OCI-M2 (cell line): ENCODE measurements at regions not wholly inside any gene's neighbourhood (a gene's known extent, or its start where the extent isn't known, plus 50 kb on each side); places are given as distances from the start of the nearest gene placed in this dataset.
"Not testable (repeated sequence)": the region's sequence is repeated elsewhere in the genome, so short reads cannot be mapped to it uniquely, and the experiment has no call there.

Experiments
- DNase-seq: peaks from one replicate; lab custom pipeline; 2025; ENCODE audit not compliant: unreplicated experiment; lab: John Stamatoyannopoulos, UW

- no peak for DNase-seq
Measured at GRCh38 chr7:94100723-94101345, 96.7 kb upstream of the BET1 start.

GRCh38 chr7:94104301-94104700, 100.1 kb upstream of the BET1 start:
- no peak for DNase-seq

DNA sequence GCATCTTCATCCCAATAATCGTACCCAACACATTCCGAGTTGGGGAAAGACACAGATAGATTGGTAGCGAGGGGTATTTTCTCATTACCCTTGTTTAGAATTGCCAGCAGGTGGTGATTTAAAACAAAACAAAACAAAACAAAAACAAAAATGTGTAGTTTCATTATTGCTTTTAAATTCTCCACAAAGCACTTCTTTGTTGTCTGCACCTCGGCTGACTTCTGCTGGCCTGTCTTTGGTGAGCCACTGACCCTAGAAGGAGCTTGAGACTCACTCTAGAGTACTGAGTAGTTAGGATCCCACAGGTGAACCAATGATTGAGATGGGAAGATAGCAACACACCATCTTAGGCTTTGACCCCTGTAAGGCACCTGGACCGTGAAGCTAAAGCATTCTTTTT, 105.4 kb upstream of the BET1 start:
- DNase-seq = no peak

GRCh38 chr7:94111009-94111408, 106.9 kb upstream of the BET1 start:
- no peak for DNase-seq

- DNase-seq = no peak
Measured at GRCh38 chr7:94115316-94115715, 111.2 kb upstream of the BET1 start.

GRCh38 chr7:94123136-94123535, 119.0 kb upstream of the BET1 start:
- no peak for DNase-seq

- DNase-seq = no peak
Measured at GRCh38 chr7:94127026-94127425, 122.9 kb upstream of the BET1 start.

GRCh38 chr7:94128072-94128471, 123.9 kb upstream of the BET1 start:
- DNase-seq = no peak

DNA sequence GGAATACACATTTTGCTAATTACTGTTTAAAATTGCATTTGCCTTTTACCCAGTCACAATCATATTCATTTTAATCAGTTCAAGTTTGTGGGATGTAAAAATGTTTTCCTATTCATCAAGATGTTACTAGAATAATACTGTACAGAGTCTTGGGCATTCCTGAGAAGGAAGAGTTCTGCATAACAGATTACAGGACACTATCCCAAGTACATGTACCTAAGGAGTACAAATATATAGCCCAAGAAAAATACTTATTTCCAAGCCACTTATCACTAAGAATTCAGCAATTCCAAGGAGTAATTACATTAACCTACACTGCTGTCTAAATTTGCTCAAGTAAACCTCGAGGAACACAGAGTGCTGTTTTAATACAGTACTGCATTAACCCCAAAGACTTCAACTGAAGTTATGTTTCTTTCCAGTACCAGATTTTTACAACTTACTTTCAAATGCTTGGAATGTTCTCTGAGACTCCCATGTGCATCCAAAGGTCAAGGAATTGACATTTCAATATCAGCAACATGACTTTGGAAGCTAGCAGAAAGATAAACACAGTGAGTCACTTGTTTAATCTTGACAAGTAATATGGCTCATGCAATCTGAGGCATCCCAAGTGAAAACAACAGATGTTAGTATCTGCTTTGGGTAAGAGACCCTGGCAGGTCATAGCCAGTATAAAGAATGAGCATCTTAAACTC, 125.4 kb upstream of the BET1 start:
- DNase-seq = no peak

GRCh38 chr7:94130716-94131115, 126.6 kb upstream of the BET1 start:
- DNase-seq = no peak

DNA sequence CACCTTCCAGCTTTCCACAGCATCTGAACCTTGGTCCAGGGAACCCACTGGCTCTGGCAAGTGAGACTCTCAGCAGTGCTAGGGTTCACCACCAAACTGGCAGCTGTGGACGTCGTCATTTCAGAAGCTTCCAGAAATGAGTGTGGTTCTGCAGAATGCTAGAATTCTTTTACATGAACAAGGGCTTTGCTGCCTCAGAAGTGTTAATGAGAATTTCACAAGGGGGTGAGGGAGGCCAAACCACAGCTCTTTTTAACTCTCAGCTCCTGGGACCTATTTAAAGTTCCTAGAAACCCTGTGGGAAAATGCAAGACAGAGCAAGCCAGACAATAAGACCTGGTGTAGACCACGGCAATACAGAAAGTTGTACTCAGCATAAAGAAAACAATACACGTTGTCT, 129.3 kb upstream of the BET1 start:
- no peak for DNase-seq

GRCh38 chr7:94135180-94135579, 131.0 kb upstream of the BET1 start:
- DNase-seq = no peak

DNA sequence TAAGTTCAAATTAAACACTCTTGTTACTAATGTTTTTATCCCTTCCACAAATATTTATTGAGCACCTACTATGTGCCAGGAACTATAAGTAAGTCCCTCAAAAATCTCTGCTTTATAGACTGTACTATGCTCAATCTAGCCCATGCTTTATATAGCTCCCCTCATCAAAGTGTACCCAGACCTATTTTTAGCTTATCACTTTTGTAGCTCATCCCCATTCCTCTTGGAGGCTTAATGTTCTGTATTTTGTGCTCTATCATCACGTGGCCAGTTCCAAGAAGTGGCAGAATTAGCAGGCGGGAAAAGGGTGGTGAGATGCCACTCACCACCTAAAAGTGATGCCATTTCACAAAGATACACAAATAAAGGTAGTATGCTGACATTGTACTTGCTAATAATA, 138.1 kb upstream of the BET1 start:
- no peak for DNase-seq

DNA sequence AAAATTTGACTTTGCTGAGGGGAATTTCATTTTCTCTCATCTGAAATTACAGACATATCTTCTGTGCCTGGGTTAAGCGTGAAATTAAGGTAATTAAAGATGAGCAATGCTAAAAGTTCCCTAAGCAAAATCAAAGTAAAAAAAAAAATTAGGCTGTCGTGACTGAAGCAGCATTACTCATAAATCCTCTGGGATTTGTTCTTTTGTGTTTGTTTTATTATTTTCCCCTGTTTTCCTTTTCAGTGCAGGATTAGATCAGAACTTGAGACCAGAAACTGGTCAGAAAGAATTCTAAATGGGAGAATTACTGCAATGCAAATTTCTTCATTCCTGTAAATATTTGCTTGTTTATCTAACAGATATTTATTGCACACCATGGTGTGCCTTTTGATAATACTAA, 141.4 kb upstream of the BET1 start:
- DNase-seq = no peak

- no peak for DNase-seq
Measured at GRCh38 chr7:94146408-94146807, 142.3 kb upstream of the BET1 start.

- DNase-seq = no peak
Measured at GRCh38 chr7:94149789-94150545, 145.8 kb upstream of the BET1 start.

- no peak for DNase-seq
Measured at GRCh38 chr7:94154182-94154581, 150.0 kb upstream of the BET1 start.

DNA sequence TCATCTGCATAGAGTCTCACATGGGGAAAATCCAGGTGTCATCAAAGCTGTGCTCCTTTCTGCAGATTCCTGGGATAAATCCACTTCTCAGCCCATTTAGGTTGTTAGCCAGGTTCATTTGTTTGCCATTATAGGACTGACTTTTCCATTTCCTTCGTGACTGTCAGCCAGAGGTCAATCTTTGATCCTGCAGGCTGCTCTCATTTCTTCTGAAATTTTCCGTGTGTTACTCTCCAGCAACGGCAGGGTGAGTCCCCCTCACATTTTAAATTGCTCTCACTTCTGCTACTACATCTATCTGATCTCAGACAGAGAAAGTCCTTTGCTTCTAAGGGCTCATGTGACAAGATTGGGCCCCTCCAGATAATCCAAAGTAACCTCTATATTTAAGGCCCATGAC, 150.7 kb upstream of the BET1 start:
- no peak for DNase-seq

GRCh38 chr7:94157659-94158306, 153.6 kb upstream of the BET1 start:
- DNase-seq = not testable (repeated sequence)

DNA sequence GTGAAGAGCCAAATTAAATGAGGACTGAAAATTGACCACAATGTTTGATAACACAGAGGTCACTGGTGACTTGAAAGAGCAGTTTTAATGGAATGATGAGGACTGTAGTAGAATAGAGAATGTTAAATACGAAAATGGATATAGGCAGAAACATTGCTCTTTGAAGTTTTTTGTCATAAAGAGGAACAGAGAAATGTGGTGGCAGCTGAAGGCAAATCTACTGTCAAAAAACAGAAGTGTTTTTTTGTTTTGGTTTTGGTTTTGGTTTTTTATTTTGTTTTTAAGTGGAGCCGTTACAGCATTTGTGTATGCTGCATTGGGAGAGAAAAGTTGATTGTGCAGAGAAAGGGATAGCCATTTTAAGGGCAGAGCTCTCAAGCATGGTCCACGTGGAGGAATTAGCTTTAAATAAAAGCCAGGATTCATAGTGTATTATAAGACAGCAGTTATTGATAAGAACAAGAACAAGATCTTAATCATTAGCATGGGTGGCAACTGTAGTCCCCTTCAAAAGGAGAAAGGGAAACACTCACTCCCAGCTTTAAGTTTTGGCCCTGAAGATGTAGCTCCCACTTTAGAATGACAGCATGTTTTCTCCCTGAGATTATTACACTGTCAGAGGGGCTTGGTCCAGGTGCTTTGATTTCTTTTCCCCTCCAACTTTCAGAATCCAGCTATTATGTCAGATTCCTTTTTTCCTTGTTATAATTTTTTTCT, 156.7 kb upstream of the BET1 start:
- DNase-seq = no peak

DNA sequence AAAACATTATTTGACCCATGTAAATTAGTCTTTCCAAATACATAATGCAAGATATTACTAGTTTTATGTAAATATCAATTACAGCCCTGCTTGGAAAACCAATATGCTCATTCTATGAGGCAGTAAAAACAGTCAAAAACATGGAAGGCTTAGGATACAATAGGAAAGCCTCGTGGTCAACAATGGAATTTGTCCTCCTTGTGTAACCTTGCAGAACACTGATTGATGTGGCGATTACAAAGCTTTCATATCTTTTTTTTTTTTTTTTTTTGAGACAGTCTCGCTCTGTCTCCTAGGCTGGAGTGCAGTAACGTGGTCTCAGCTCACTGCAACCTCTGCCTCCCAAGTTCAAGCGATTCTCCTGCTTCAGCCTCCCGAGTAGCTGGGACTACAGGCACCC, 157.3 kb upstream of the BET1 start:
- DNase-seq = no peak
